ENCODE measurements at regions not wholly inside any gene's neighbourhood (a gene's known extent, or its start where the extent isn't known, plus 50 kb on each side); places are given as distances from the start of the nearest gene placed in this dataset.

DNA sequence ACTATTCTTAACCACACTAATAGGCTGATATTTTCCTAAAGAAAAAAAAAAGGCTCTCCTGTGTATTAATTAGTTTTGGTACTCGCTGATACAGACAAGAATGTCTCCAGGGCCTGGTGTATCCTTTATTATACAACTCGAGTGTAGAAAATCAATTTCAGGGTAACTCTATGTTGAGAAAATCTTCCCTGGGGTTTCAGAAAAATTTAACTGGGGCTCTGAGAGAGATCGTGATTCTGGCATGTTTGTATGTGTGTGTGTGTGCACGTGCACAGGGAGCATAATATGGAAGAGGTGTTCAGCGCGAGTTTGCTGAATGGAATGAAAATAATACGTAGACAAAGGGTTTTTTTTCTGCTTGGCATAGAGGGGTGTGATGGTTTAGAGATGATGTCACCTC lies 496.8 kb downstream of the GPAM start:
- TF ChIP-seq, protein P1, sequence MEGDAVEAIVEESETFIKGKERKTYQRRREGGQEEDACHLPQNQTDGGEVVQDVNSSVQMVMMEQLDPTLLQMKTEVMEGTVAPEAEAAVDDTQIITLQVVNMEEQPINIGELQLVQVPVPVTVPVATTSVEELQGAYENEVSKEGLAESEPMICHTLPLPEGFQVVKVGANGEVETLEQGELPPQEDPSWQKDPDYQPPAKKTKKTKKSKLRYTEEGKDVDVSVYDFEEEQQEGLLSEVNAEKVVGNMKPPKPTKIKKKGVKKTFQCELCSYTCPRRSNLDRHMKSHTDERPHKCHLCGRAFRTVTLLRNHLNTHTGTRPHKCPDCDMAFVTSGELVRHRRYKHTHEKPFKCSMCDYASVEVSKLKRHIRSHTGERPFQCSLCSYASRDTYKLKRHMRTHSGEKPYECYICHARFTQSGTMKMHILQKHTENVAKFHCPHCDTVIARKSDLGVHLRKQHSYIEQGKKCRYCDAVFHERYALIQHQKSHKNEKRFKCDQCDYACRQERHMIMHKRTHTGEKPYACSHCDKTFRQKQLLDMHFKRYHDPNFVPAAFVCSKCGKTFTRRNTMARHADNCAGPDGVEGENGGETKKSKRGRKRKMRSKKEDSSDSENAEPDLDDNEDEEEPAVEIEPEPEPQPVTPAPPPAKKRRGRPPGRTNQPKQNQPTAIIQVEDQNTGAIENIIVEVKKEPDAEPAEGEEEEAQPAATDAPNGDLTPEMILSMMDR (IDR thresholded peaks at IDR 0.05; ENCODE audit: extremely low read depth in 1 of 2, insufficient read depth in 1 of 2, low read depth in 1 of 2, low read length in 2 of 2): no peak
- TF ChIP-seq EZH2 (IDR thresholded peaks at IDR 0.05; ENCODE audit: borderline replicate concordance, low read depth, low read length, severe bottlenecking): no peak
- TF ChIP-seq POLR2A (IDR thresholded peaks at IDR 0.05; ENCODE audit: low read depth, low read length): no peak
- no peak for TF ChIP-seq FOS (IDR thresholded peaks at IDR 0.05; ENCODE audit: borderline replicate concordance, insufficient read depth, low read length)
- TF ChIP-seq JUN (IDR thresholded peaks at IDR 0.05; ENCODE audit: borderline replicate concordance, insufficient read depth, insufficient read length, low read depth): no peak
- TF ChIP-seq, protein P2, sequence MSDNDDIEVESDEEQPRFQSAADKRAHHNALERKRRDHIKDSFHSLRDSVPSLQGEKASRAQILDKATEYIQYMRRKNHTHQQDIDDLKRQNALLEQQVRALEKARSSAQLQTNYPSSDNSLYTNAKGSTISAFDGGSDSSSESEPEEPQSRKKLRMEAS (IDR thresholded peaks at IDR 0.05; ENCODE audit: insufficient read depth, insufficient read length): no peak

Measured in endothelial cell of umbilical vein (primary cell).